ENCODE measurements at regions not wholly inside any gene's neighbourhood (a gene's known extent, or its start where the extent isn't known, plus 50 kb on each side); places are given as distances from the start of the nearest gene placed in this dataset.

GRCh38 chr2:234676109-234676782 lies 179.4 kb upstream of the ARL4C start:
- no peak for TF ChIP-seq CTCF (IDR thresholded peaks at IDR 0.05; ENCODE audit: low read length)
- TF ChIP-seq EZH2 (IDR thresholded peaks at IDR 0.05; ENCODE audit: borderline replicate concordance, low read length): no peak

All from OCI-LY1 (cell line).